Right ventricle myocardium inferior (tissue), 1 donor: ENCODE measurements at regions not wholly inside any gene's neighbourhood (a gene's known extent, or its start where the extent isn't known, plus 50 kb on each side); places are given as distances from the start of the nearest gene placed in this dataset.

Experiments
- ATAC-seq: fragments of 200-7000 bp; cut with Tn5 transposase; one replicate; pipeline ENCODE4 v1.9.1; 2020; ENCODE audit warnings: mild to moderate bottlenecking, moderate library complexity
- DNase-seq: peaks from one replicate; pipeline ENCODE4 v3.0.0; 2021; ENCODE audit errors: missing footprints
- intact Hi-C: fragments of 100-400 bp; cut with DNase I; formaldehyde crosslinking; loops from one replicate; pipeline ENCODE4 v1.11.0; 2022
- donor health status: DM: no; HTN: yes; CAD: no; lungs with severe emphysema.

GRCh38 chr12:61781021-61781581, 479.1 kb upstream of the USP15 start:
- intact Hi-C loops = no loop called here
- ATAC-seq = no peak
- no peak for DNase-seq

GRCh38 chr12:61796846-61797245, 463.4 kb upstream of the USP15 start:
- intact Hi-C loops = no loop called here
- ATAC-seq = no peak

GRCh38 chr12:61797266-61797665, 462.9 kb upstream of the USP15 start:
- ATAC-seq = no peak
- no peak for DNase-seq
- intact Hi-C loops = no loop called here

More at GRCh38 chr12:61796846-61797245, 463.4 kb upstream of the USP15 start:
- DNase-seq = no peak

DNA sequence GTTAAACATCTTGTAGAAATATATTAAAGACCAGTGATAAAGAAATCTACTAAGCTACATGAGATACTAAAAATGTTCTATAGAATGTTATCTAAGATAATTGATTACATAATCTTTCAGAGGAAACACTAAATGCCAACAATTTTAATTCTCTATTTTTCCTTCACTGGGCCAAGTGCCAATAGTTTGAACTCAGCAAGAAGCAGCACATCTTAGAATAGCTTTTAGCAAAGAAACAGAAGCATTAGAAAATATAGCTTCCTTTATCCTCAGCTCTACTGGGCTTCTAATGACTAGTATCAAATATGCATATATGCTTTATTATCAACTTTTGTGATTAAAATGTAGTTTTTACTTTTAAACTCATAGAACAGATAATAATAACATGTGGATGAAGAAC, 461.4 kb upstream of the USP15 start:
- intact Hi-C loops = no loop called here
- no peak for DNase-seq

DNA sequence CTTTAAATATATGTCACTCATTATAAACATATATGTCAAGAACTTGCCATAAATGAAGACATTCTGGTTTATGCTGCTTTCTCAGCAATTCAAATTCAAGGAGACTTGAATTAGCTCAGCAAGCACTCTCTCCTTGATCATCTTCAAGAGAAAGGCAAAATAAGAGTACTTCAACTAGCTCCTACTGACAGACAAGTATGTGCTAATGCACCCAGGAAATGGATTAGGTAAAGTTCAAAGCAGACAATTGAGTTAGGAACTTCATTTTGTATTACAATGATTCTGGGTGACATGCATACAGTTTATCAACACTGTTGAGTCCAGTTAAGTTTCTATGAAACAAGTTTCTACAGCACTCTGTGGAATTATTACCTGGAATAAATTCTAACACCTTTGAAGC, 455.9 kb upstream of the USP15 start:
- DNase-seq = no peak
- no peak for ATAC-seq
- intact Hi-C loops = no loop called here

More for the DNA sequence above, 461.4 kb upstream of the USP15 start:
- no peak for ATAC-seq

GRCh38 chr12:61808856-61809255, 451.3 kb upstream of the USP15 start:
- intact Hi-C loops = no loop called here
- ATAC-seq (no peak), DNase-seq (no peak)

DNA sequence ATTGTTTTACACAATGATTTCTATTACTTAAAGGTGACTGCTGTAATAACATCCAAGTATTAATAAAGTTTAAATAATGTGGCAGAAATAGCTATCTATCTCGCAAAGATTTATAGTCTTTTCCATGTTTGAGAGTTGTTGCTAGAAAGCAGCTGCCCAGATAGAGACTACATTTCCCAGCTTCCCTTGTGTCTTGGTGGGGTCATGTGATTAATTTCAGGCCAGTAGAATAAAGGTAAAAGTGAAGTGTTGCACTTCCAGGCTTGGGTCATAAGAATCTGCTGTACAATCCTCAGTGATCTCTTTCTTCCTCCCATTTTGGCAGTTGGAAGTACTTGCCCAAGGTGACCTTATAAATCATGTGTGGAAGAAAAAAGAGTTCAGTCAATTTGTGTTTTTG, 449.7 kb upstream of the USP15 start:
- DNase-seq (no peak), ATAC-seq (no peak)
- intact Hi-C loops = no loop called here

- DNase-seq (no peak), ATAC-seq (no peak)
- intact Hi-C loops = no loop called here
Observed at GRCh38 chr12:61821381-61821780, 438.8 kb upstream of the USP15 start.

GRCh38 chr12:61823102-61823501, 437.1 kb upstream of the USP15 start:
- DNase-seq (no peak), ATAC-seq (no peak)
- intact Hi-C loops = no loop called here

- DNase-seq (no peak), ATAC-seq (no peak)
- intact Hi-C loops = no loop called here
Observed at GRCh38 chr12:61846765-61847164, 413.4 kb upstream of the USP15 start.

DNA sequence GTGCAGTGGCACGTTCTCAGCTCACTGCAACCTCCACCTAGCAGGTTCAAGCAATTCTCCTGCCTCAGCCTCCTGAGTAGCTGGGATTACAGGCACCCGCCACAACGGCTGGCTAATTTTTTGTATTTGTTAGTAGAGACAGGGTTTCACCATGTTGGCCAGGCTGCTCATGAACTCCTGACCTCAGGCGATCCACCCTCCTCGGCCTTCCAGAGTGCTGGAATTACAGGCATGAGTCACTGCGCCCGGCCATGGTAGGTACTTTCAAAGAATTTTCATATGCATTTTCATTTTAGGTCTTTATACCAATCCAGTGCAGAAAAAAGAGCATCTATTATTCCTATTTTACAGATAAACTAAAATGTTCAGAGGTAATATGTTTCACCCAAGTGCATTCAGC, 411.3 kb upstream of the USP15 start:
- intact Hi-C loops = no loop called here
- no peak for ATAC-seq
- no peak for DNase-seq

DNA sequence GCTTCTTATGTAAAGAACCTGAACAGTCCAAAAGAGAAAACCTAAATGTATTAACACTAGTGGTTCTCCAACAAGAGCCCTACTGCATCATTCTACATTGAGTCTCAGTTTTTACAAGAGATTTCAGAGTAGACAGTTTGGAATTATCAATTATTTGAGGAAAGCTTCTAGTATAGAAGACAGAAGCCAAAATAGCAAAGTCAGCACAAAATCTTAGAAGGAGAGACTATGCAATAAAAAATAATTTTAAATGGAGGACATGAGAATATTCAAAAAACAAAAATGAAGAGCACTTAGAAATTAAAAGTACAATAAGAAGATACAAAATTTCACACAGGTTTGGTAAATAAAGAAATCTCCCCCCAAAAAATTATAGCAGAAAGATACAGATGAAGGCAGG, 406.3 kb upstream of the USP15 start:
- intact Hi-C loops = no loop called here
- DNase-seq (no peak), ATAC-seq (no peak)

GRCh38 chr12:61854902-61855301, 405.3 kb upstream of the USP15 start:
- intact Hi-C loops = no loop called here
- DNase-seq (no peak), ATAC-seq (no peak)

GRCh38 chr12:61857968-61858367, 402.2 kb upstream of the USP15 start:
- no peak for ATAC-seq
- intact Hi-C loops = no loop called here
- no peak for DNase-seq

DNA sequence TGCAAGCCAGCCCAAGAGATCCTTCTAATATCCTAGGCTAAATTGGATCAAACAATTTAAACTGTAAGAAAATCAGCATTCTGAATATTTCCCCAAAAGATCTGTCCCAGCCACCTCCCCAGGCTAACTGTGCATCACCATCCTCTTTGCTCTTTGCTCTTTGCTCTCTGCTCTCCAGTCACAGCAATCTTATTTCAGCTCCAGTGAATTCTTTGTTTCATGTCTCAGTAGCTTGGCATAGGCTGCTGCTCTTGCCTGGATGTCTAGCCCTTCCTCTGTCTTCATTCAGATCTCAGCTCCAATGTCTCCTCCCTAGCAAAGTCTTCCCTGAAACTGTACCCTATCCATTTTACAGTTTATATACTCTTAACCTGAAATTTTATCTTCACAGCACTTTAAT, 399.8 kb upstream of the USP15 start:
- DNase-seq = no peak
- no peak for ATAC-seq
- intact Hi-C loops = no loop called here

GRCh38 chr12:61862986-61863385, 397.2 kb upstream of the USP15 start:
- no peak for ATAC-seq
- intact Hi-C loops = no loop called here
- no peak for DNase-seq

DNA sequence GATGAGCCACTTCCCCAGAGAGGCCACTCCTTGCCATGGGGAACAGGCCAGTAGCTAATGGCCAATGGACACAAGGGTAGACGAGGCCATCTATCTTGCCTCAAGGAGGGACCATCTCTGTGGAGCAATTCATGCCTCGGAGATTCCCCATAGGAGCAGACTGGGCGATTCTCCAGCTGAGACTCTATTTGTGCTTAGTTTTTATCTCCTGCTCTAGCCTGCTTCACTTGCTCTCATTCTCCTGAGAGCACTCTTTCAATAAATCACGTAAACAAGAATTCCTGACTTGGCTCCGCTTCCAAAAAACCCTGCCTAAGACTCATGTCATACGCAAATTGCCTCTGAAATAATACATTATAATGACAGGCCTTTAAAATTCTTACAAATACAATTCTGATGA, 396.4 kb upstream of the USP15 start:
- no peak for DNase-seq
- intact Hi-C loops = no loop called here
- no peak for ATAC-seq

GRCh38 chr12:61869796-61870195, 390.4 kb upstream of the USP15 start:
- no peak for ATAC-seq
- no peak for DNase-seq
- intact Hi-C loops = no loop called here

GRCh38 chr12:61870658-61871484, 389.3 kb upstream of the USP15 start:
- no peak for DNase-seq
- ATAC-seq = no peak
- intact Hi-C loops = no loop called here

DNA sequence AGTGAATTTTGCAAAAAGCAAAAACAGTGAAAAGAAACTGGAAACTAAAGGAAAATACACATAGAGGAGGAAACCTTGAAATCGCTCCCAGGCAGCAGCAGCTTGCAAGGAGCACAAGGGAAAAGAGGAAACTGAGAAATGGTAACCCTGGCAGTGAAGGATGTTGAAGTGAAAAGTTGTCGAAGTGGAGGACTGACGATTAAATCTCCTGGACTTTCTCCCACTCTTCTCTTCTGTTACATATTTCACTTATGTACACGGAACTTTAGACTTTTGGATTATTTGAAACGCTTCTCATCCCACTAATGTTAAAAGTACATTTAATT, 388.8 kb upstream of the USP15 start:
- intact Hi-C loops = no loop called here
- ATAC-seq = no peak
- DNase-seq = no peak

GRCh38 chr12:61879229-61879628, 381.0 kb upstream of the USP15 start:
- DNase-seq (no peak), ATAC-seq (no peak)
- intact Hi-C loops = no loop called here
